Stimulated activated CD4-positive, alpha-beta T cell treated with anti-CD3 and anti-CD28 coated beads, Interleukin-1b, Interleukin-23, amount 100 ng/mL, for 1 hour (primary cell): ENCODE measurements at regions not wholly inside any gene's neighbourhood (a gene's known extent, or its start where the extent isn't known, plus 50 kb on each side); places are given as distances from the start of the nearest gene placed in this dataset.

Source experiments
- DNase-seq, 2 donors: peaks; one replicate each; pipeline ENCODE4 v3.0.0-alpha.2; 2020; ENCODE audit warnings: low read depth in 2 of 2

DNA sequence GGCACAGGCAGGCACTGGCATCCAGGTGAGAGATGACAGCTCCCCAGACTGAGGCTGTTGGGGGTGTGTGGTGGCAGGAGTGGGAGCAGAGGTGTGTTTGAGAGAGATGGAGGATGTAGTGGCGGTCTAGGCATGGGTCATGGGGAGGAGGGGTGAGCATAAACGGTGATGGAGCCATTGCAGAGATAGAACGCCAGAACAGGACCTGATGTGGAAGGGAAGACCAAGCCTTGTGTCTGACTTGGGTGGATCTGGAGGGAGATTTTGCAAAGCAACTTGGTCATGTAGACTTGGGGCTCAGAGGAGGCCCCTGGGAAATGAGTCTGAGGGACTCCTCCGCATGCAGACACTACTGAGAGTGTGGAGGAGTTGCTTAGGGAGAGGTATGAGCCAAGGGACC, 50.0 kb upstream of the CLDN5 start:
- DNase-seq, result no peak

DNA sequence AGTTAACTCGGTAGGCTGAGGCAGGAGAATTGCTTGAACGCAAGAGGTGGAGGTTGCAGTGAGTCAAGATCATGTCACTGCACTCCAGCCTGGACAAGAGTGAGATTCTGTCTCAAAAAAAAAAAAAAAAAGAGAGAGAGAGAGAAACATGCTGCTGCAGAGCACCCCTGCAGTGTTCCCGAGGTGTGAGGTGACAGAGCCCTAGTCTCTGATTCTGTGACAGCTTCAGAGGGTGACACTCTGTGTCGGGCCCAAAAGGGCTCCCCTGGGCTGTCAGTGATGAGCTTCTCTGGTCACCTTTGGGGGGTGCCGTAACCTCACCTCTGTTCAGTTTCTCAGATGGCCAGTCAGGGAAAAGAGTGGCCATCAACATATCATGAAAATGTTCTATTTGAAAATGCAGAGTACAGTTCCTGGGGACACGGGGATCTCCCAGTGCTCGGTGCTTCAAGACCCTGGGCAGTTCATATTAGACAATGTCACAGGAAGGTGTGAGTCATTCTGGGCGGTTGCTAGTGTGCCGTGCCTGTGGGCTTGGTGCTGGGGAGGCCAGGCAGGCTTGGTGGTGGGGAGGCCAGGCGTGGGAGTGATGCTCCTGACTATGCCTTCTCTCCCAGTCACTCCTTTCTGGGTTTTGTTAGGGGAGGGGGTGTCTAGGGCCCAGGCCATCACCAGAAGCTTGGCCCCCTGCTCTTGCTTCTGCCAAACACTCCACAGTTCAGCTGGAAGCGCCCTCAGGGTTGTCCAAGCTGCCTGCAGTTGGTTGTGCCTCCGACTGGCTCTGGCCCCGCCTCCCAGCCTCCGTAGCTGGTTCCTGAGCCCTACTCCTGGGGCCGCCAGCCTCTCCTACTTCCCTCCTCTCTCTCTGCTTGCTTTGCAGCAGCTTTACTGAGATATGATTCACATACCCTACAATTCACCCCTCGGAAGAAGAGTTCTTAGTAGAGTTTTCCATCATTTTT, 52.5 kb upstream of the CLDN5 start:
- DNase-seq, result peak in 1 of 2 donors; percentile 12

DNA sequence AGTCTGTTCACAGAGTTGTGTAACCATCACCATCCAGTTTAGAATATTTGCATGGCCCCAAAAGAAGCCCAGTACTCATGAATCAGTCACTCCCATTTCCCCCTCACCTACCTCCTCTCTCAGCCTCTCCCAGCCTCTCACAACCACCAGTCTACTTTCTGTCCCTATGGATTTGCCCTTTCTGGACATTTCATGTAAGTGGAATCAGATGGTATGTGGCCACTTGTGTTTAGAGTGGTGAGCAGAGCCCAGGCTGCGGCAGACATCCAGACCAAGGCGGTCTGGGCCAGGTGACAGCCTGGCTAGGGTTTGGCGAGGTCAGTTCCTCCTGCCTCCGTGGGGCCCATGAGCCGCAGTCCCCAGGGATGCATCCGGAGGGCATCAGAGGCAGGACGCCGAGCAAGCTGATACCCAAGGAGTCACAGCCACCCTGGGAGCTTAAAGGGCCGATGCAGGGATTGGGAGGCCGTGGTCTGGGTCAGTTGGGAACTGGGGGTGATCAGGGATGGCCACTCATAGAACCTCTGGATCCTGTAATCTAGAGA, 53.3 kb upstream of the CLDN5 start:
- no peak for DNase-seq

DNA sequence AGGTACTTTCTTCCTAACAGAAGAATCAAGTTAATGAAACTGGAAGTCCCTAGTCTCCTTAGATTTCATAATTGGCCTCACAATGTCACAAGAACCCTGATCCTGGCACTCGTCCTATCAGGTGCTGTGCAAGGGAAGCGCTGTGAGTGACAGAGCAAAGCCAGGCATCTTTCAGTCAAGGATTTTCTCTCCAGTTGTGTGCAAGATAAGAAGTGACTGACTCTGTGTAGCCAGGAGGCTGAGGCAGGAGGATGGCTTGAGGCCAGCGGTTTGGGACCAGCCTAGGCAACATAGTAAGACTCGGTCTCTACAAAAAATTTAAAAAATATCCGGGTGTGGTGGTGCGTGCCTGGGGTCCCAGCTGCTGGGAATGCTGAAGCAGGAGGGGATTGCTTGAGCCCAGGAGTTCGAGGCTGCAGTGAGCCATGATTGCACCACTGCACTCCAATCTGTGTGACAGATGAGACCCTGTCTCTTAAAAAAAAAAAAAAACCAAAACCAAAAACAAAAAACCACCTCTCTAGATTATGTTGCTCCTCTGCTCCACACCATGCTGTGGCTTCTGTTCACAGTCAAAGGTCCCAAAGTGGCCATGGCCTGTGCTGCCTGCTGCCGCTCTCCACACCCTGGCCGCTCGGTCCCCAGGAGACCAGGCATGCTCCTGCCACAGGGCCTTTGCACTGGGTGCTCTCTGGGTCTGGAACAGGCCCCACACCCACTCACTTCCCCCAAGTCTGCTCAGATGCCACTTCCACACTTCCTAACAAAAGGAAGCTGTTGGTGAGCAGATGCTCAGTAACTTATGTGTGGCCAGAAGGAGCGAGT, 54.2 kb upstream of the CLDN5 start:
- no peak for DNase-seq

DNA sequence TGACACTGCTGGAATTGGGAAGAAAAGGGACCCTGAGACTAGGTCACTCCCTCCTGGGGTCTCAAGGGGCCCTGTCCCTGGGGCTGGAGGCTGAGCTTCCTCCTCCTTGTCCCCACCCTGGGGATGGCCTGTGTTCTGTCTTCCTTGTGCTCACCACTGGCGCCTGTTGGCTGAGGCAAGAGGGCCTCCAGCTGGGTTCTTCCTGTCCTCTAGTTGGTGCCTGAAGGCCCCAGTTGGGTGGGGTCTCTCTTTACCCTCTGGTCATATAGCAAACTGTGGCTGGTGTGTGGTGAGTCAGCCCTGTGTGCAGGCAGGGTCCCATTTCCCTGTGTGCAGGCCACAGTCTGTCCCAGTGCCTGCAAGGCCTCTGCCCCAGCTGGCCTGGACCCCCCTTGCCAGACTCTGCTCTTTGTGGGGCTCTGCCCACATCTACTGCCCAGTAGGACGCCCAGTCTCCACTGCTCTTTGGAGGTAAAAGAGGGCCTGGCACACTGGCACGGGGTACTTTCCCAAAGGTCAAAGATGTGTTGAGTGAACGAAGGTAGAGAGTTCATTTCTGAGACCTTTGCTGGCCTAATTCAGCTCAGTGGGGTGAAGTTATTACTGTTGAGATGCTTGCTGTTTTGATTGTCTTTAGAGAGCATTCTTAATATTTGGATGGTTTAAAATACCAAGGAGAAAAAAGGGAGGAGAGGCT, 55.1 kb upstream of the CLDN5 start:
- DNase-seq, result no peak

DNA sequence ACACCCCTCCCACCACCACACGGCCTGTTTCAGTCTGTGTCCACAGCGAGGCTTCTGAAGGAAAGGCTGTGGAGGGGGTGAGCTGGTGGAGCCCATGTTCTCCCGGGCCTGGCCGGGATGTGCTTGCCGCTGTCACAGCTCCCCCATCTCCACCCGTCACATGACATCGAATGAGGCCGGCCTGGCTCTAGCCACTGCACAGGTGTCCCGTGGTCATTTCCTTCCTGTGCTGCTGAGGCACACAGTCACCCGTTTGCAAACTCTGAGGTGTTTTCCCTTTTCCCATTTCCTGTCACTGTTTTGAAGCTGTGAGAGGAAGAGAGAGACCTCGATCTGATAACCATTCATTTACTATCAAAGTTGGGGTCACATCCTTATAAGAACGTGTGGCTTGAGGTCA, 55.7 kb upstream of the CLDN5 start:
- no peak for DNase-seq

DNA sequence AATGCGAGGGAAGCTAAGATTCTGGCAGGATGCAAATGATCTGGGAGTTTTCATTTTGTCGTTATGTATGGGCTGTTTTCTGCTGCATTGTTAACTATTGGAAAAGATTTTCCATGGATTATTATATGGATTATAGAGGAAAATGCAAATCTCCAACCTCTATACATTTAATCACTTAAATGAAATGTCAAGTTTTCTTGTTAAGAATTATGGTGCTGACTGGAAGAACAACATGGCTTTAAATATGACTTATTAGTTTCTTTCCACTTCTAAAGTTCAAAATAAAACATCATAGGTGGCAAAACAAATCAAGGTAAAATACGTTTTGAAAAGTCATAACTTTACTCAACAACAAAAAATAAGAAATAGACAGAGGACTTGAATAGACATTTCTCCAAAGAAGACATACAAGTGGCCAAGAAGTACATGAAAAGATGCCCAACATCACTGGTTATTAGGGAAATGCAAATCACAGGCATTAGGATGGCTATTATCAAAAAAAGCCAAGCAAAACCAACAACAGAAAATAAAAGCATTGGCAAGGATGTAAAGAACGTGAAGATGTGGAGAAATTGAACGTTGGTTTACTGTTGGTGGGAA, 56.2 kb upstream of the CLDN5 start:
- no peak for DNase-seq

DNA sequence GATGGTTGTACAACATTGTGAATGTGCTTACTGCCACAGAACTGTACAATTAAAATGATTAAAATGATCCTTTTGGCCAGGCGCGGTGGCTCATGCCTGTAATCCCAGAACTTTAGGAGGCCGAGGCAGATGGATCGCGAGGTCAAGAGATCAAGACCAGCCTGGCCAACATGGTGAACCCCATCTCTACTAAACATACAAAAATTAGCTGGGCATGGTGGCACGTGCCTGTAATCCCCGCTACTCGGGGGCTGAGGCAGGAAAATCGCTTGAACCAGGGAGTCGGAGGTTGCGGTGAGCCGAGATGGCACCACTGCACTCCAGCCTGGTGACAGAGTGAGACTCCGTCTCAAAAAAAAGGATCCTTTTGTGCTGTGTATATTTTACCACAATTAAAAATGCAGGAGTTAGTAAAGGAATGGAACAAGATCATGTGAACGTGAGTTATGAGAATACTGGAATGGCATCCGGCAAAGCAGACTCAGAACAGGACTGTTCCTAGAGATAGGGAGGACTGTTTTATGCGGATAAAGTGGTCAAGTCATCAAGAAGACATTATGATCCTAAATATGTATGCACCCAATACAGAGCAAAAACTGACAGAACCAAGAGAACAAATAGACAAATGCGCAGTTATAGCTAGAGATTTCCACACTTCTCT, 58.0 kb upstream of the CLDN5 start:
- no peak for DNase-seq

DNA sequence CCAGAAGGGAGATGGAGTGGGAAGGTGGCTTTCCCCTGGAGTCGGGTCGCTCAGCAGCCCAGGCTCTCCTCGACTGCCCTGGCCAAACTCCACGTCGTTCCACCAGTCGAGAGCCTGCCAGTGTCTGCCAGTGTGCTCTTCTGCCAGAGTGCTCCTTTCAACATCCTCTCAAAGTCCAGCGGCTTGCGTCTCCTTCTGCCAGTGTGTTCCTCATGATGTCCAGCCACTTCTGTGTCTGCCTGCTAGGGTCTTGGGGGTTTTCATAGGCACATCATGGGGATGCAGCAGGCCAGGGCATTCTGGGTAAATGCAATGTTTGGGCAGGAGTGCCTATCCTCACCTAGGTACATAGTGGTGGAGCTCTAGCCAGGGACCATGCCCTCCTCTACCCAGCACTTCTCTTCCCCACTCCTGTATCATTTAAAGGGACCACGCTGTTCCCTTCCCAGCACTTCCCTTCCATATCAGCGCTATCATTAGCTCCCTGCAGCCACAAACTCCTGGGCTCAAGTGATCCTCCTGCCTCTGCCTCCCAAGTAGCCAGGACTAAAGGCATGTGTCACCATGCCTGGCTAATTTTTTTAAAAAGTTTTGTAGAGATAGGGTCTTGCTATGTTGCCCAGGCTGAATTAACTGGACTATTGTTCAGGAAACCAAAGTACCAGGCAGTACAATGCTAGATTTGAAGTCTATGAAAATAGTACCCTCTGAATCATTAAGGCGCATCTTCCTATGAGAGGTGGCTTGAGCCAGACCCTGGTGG, 62.9 kb upstream of the CLDN5 start:
- DNase-seq, result no peak

DNA sequence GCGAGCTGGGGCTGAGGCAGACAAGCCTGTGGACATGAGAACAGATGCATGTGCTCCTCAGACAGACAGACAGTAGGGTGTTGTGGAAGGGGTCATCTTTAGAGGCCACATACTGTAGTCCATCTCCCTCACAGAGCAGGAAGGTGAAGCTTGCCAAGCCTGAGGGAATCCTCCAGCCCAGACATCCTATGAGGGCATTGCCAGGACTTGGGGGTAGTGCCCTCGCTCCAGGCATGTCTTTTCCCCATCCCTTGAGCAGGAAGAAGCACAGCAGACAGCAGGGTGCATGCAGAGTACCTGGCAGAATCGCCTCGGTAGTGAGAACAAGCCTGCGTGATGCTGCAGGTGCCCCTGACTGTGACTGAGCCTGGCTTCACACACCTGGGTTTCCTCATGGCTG, 66.5 kb upstream of the CLDN5 start:
- no peak for DNase-seq

DNA sequence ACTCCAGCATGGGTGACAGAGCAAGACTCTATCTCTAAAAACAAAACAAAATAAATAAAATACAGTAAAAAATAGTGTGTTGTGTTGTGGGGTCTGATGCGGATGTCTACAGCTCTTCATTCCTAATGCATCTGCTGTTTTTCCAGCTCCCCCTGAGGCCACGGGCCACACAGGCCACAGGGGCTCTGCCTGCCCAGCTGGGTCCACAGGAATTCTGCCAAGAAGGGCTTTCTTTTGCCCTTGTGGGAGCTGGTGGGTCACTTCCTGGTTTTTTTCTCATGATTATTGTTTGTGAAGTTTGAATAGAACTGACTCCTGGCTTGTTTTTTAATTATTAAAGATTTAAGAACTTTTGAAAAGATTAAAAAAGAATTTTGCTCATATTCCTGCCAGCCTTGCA, 67.4 kb upstream of the CLDN5 start:
- no peak for DNase-seq

DNA sequence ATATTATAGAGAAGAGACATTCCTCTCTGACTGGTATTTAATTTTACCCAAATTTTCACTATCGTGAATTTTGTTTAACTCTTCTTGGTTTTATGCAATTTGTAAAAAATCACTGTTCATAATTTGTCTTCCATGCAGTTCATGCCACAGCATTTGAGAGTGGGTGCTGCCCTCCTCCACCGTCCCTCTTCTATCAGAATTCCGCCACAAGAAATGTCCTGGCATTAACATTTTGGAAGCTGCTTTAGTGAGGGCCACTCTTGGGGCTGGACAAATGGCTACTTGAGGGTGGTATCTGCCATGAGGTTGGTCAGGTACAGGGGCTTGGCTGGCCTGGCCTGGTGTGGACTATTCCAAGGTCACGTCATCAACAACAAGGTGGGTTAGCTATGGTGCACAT, 68.3 kb upstream of the CLDN5 start:
- no peak for DNase-seq

DNA sequence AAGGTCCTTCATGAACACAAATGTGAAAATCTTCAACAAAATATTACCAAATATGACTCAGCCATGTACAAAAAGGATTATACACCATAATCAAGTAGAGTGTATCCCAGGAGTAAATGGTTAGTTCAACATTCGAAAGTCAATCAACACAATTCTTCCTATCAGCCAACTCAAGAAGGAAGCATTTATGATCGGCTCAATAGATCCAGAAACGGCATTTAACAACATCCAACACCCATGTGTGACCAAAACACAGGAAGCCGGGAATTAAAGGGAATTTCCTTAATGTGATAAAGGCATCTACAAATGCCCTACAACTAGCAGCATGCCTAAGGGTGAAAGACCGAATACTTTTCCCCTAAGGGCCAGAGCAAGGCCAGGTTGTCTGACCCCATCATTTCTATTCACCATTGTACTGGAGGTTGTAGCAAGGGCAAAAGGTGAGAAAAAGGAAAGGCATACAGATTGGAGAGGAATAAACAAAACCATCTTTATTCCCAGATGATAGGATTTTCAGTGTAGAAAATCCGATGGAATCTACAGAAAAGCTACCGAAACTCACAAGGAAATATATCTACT, 69.9 kb upstream of the CLDN5 start:
- no peak for DNase-seq

DNA sequence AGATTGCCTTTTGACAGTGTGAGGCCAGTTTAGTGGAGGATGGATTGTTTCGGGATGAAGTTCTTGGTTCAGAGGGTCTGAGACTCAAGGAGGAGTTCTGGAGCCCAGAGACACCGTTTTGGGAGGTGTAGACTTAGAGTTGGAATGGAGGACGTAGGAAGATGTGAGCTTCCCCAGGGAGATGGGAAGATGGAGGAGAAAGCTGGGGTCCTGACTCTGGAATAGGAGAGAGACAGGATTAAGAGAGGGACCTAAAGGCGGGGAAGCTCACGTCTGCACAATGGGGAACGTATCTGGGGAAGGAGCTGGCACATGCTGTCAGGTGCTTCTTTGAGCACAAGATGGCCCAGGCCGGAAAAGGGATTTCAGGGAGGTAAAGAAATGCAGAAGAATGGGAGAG, 71.3 kb upstream of the CLDN5 start:
- no peak for DNase-seq

DNA sequence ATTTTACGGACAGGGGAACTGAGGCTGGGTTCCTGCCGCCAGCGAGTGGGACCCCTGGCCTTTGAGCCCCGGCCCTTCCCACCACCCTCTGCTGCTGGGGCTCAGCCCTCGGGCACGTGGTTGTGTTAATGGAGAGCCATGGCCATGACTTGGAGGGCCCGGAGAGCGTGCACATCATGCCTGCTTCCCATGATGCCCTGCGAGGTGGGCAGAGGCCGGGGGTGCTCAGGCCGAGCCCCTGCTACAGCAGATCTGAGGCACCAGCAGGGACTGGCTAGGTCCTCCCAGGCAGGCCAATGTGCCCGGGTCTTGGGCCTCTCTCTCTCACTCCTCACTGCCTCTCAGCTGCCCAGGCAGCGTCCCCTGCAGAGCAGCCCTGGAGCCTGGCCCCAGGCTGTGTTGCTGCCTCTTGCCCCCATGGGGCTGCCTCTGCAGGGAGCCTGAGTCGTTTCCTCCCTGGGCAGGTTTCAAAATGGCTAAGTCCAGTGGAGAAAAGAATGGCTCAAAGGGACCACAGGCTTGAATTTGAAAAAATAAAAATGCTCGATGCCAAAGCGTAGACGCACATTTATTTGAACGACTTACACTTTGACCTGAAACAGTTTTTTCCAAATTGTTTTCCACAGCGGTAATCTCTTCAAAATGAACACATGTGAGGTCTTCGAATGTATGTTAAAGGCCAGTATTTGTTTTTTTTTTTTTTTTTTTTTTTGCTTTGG, 72.6 kb upstream of the CLDN5 start:
- no peak for DNase-seq

DNA sequence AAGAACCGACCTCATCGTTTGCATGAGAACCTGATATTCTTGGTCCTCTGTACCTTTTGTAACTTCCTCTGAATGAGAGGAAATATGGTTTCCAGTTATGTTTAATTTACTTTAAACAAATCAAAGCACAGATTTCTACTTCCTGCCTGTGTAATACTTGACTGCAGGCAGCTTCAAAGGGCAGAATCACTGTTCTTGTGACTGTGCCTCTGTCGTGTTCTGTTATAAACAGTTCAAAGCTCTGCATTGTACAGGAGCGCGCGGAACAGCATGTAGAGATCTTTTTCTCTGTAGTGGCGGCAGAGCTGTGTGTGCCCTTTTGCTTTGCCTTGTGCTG, 73.2 kb upstream of the CLDN5 start:
- peak in 1 of 2 donors; percentile 23 for DNase-seq

DNA sequence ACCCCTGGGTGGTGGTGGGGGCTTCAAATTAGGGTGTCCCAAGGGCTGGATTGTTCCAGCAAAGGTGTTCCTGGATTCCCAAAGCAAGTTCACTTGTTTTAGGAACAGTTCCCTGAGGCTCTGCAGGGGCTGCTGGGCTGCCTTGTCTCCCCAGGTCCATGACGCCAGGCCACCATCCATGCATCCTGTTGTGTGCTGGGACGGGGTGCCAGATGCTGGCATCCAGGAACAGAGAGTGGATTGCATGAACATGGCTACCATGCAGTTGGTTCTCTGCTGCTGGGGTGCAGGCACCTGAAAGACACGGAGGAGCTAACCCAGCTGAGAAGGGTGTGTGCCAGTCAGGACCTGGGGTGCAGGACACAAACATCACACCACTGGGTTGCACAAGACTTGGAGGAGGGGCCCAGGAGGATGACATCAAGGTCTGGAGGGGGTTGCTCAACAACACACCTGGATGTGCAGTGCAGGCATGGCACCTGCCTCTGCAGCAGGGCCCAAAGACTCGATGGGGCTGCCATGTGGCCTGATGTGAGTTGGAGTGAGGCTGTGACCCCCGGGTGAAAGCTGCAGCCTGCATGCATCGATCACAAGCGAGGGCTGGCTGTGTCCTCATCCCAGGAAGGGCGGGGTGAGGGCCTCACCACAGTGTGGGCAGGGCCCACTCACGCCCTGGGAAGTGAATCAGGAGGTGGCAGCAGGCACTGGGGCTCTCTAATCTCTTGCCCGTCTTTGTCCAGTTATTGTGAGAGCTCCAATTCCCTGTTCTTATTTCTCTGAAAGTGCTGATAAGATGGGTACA, 74.0 kb upstream of the CLDN5 start:
- no peak for DNase-seq

DNA sequence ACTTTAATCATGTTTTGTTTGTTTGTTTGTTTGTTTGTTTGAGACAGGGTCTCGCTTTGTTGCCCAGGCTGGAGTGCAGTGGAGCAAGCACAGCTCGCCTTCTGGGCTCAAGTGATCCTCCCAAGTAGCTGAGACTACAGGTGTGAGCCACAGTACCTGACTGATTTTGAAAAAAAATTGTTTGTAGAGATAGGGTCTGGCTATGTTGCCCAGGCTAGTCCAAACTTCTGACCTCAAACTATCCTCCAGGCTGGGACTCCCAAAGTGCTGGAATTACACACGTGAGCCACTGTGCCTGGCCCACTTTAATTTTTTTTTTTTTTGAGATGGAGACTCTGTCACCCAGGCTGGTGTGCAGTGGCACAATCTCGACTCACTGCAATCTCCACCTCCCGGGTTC, 74.8 kb upstream of the CLDN5 start:
- no peak for DNase-seq
